Mononuclear cell (primary cell): ENCODE measurements at regions not wholly inside any gene's neighbourhood (a gene's known extent, or its start where the extent isn't known, plus 50 kb on each side); places are given as distances from the start of the nearest gene placed in this dataset.

Experiments used
- H3K27me3 ChIP-seq: 2 replicates; pipeline ENCODE4 v1.6.0; 2011; ENCODE audit warnings: low read length, control low read depth; ENCODE audit not compliant: insufficient read depth
- H3K4me1 ChIP-seq: 2 replicates; pipeline ENCODE4 v1.5.1; 2011; ENCODE audit warnings: mild to moderate bottlenecking, low read length, control low read depth; ENCODE audit not compliant: insufficient read depth
- H3K4me3 ChIP-seq: 2 replicates; pipeline ENCODE4 v1.5.1; 2011; ENCODE audit warnings: mild to moderate bottlenecking, low read length, moderate library complexity
- H3K9me3 ChIP-seq: 2 replicates; pipeline ENCODE4 v1.5.1; 2011; ENCODE audit warnings: low read depth, mild to moderate bottlenecking, control low read depth, low read length

DNA sequence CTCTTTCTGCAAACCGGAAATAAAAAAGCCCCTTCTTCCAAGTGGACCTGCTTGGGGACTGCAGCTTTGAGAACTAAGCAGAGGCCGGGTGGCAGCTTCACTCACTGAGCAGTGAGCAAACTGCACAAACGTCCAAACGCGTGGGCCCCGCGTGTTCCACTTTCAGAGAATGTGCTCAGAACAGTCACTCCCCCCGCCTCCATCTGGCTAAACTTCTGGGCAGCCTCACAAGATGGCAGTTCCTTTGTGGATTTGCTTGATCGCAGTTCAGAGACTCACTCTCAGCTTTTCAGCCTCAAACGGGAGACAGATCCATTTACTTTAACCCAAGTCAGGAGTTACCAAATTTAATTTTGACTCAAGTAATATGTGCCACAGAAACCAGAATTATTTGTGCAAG, 216.6 kb downstream of the TLE1 start:
- H3K4me1 ChIP-seq: no peaks in the 10 kb centered on the region
- no peak overlapping the region for H3K4me3 ChIP-seq
- no peaks in the 10 kb centered on the region for H3K9me3 ChIP-seq
- no peaks in the 10 kb centered on the region for H3K27me3 ChIP-seq

DNA sequence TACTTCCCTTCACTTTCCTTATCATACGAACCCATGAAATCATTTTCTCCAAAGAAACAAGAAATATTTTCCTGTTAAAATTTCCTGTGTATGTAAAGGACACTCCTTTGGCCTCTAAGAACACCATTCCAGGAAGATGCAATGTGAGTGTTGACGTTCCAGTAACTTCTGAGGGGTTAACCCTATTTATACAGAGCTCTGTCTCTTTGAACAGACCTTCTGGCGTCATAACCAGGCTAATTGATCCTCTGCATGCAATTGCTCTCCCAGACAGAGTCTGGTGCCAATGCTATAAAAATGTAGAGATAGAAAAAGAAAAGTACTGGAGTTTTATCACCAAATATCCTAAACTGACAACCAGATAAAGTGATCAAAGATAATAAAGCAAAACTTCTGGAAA, 218.5 kb downstream of the TLE1 start:
- Histone ChIP-seq H3K27me3 (no peaks in the 10 kb centered on the region), H3K4me1 (no peaks in the 10 kb centered on the region), H3K4me3 (no peak overlapping the region)

GRCh38 chr9:81468084-81468595, 221.2 kb downstream of the TLE1 start:
- Histone ChIP-seq H3K4me1 (no peaks in the 10 kb centered on the region), H3K4me3 (no peak overlapping the region), H3K27me3 (no peaks in the 10 kb centered on the region), H3K9me3 (no peaks in the 10 kb centered on the region)

More for the DNA sequence above, 218.5 kb downstream of the TLE1 start:
- H3K9me3 ChIP-seq: no peaks in the 10 kb centered on the region

DNA sequence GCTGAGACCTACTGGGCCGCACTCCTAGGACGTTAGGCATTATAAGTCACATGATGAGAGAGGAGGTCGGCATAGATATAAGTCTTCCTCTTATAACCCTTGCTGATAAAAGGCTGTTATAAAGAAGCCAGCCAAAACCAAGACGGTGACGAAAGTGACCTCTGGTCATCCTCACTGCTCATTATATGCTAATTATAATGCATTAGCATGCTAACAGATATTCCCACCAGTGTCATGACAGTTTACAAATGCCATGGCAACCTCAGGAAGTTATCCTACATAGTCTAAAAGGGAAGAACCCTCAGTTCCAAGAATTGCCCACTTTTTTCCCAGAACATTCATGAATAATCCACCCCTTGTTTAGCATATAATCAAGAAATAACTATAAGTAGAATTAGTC, 222.4 kb downstream of the TLE1 start:
- H3K27me3 ChIP-seq: no peaks in the 10 kb centered on the region
- H3K4me1 ChIP-seq: no peaks in the 10 kb centered on the region
- H3K4me3 ChIP-seq: no peak overlapping the region
- no peaks in the 10 kb centered on the region for H3K9me3 ChIP-seq

GRCh38 chr9:81465468-81466011, 223.8 kb downstream of the TLE1 start:
- no peaks in the 10 kb centered on the region for H3K9me3 ChIP-seq
- no peaks in the 10 kb centered on the region for H3K4me1 ChIP-seq
- no peaks in the 10 kb centered on the region for H3K27me3 ChIP-seq
- H3K4me3 ChIP-seq: no peak overlapping the region

- Histone ChIP-seq H3K9me3 (no peaks in the 10 kb centered on the region), H3K27me3 (peaks cover 2% of the 10 kb centered on the region), H3K4me3 (no peak overlapping the region), H3K4me1 (no peaks in the 10 kb centered on the region)
Measured at GRCh38 chr9:81462801-81463200, 226.5 kb downstream of the TLE1 start.

GRCh38 chr9:81461196-81461595, 228.2 kb downstream of the TLE1 start:
- Histone ChIP-seq H3K4me3 (no peak overlapping the region), H3K9me3 (no peaks in the 10 kb centered on the region), H3K4me1 (no peaks in the 10 kb centered on the region)

DNA sequence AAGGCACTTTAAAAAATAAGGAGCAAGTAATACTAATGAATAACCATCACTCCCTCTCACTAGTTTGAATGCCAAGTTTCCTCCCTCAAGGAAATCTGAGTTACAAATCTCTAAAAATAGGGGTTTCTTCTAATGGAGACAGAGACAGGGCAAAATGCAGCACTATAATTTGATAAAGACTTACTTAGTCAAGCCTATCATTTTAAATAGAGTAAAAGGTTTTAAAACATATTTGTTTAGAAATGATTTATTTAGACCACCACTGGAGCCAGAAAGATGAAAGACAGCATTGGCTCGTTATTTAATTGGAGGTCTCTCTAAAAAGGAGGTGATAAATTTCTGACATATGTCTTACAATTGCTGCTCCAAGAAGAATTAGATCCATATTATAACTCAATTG, 228.7 kb downstream of the TLE1 start:
- H3K9me3 ChIP-seq: no peaks in the 10 kb centered on the region
- peaks cover 2% of the 10 kb centered on the region for H3K27me3 ChIP-seq
- no peak overlapping the region for H3K4me3 ChIP-seq
- H3K4me1 ChIP-seq: no peaks in the 10 kb centered on the region

More at GRCh38 chr9:81461196-81461595, 228.2 kb downstream of the TLE1 start:
- peaks cover 2% of the 10 kb centered on the region for H3K27me3 ChIP-seq

DNA sequence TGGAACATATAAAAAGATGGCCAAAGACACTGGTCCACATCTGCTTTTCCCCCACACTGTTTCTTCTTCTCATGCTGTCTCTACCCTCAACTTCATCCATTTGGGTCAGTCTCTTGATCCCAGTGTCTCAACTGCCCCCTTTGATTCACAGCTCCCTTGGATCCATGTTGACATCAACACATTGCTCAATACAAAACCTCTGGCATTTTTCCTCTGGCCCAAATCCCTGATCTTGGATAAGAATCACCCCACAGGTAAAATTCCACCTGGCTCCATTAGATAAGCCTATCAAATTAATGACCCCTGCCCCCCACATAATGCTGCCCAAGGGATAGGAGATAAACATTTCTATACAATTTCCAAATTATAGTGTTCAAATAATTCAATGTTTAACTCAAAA, 229.8 kb downstream of the TLE1 start:
- Histone ChIP-seq H3K4me1 (no peaks in the 10 kb centered on the region), H3K4me3 (no peak overlapping the region), H3K27me3 (peaks cover 2% of the 10 kb centered on the region), H3K9me3 (no peaks in the 10 kb centered on the region)

DNA sequence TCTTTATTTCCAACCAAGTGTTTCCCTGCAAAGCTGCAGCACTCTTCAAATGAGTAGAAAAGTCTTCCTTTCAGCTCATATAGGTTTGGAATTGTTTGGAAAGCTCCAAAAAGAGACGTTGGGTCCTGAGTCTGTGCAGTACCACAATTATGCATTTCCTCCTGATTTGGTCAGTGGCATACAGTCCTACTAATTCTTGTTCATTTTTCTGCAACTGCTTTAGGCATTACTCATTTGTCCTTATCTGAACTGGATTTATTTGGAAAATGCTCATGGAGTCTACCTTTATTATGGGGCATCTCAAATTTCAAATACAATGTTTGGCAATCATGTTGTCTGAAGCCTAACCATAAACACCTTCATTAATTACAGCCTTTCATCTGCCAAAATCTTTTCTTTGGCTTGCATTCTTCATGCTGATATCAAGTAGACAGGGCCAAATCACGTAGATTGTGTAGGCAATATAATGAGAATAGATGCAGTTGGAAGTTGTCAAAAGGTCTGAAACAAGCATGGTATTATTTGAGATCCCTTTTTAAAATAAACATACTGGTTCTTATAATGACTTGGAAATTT, 232.8 kb downstream of the TLE1 start:
- Histone ChIP-seq H3K27me3 (peaks cover 2% of the 10 kb centered on the region), H3K4me3 (no peak overlapping the region), H3K4me1 (no peaks in the 10 kb centered on the region), H3K9me3 (no peaks in the 10 kb centered on the region)

GRCh38 chr9:81455462-81456219, 233.7 kb downstream of the TLE1 start:
- Histone ChIP-seq H3K4me3 (no peak overlapping the region), H3K4me1 (no peaks in the 10 kb centered on the region), H3K9me3 (no peaks in the 10 kb centered on the region), H3K27me3 (peaks cover 2% of the 10 kb centered on the region)

GRCh38 chr9:81445331-81445921, 243.9 kb downstream of the TLE1 start:
- Histone ChIP-seq H3K9me3 (peaks cover 29% of the 10 kb centered on the region), H3K4me3 (no peak overlapping the region), H3K4me1 (no peaks in the 10 kb centered on the region), H3K27me3 (no peaks in the 10 kb centered on the region)

GRCh38 chr9:81431641-81432040, 257.7 kb downstream of the TLE1 start:
- Histone ChIP-seq H3K4me3 (no peak overlapping the region), H3K27me3 (no peaks in the 10 kb centered on the region), H3K4me1 (no peaks in the 10 kb centered on the region), H3K9me3 (peaks cover 21% of the 10 kb centered on the region)

DNA sequence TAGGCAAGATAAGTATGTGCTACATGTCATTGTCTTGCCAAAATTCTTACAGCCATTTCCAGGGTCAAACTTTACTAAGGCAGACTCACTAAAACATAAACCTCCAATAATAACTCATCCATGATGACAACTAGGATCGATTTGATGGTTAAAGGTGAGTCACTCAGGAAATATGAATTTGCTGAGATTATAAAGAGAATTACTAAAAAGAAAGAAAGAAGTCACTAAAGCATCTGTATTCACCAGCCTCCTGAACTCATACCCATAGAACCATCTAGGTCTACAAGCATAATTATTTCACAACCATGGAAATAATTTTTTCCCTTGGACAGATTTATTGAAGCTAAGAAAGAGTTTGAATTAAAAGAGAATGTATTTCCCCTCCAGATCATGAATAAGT, 258.6 kb downstream of the TLE1 start:
- peaks cover 21% of the 10 kb centered on the region for H3K9me3 ChIP-seq
- H3K4me1 ChIP-seq: no peaks in the 10 kb centered on the region
- no peak overlapping the region for H3K4me3 ChIP-seq
- H3K27me3 ChIP-seq: no peaks in the 10 kb centered on the region

GRCh38 chr9:81427870-81428269, 261.5 kb downstream of the TLE1 start:
- Histone ChIP-seq H3K4me1 (no peaks in the 10 kb centered on the region), H3K27me3 (no peaks in the 10 kb centered on the region), H3K4me3 (no peak overlapping the region), H3K9me3 (peaks cover 21% of the 10 kb centered on the region)
